MM.1S (cell line): ENCODE measurements at regions not wholly inside any gene's neighbourhood (a gene's known extent, or its start where the extent isn't known, plus 50 kb on each side); places are given as distances from the start of the nearest gene placed in this dataset.

Experiments
- DNase-seq: peaks from one replicate; pipeline ENCODE4 v3.0.0-alpha.2; 2015
- H2AFZ ChIP-seq: fragments of 300-600 bp; sonication (generic); 2 replicates; pipeline ENCODE4 v1.6.0; 2016; ENCODE audit warnings: antibody characterized with exemption, low read length
- H3F3A ChIP-seq: fragments of 300-600 bp; sonication (generic); 2 replicates; pipeline ENCODE4 v1.6.1; 2016; ENCODE audit warnings: mild to moderate bottlenecking, antibody characterized with exemption, low read length, moderate library complexity, mixed read lengths; ENCODE audit not compliant: insufficient read depth
- H3K27ac ChIP-seq: fragments of 300-600 bp; sonication (generic); 2 replicates; pipeline ENCODE4 v1.5.1; 2016; ENCODE audit warnings: mild to moderate bottlenecking, low read length
- H3K27me3 ChIP-seq: fragments of 300-600 bp; sonication (generic); replicated peaks from 2 replicates; pipeline ENCODE4 v1.6.0; 2016; ENCODE audit warnings: low read length; ENCODE audit not compliant: insufficient read depth
- H3K36me3 ChIP-seq: fragments of 300-600 bp; sonication (generic); replicated peaks from 2 replicates; pipeline ENCODE4 v1.6.1; 2016; ENCODE audit warnings: mild to moderate bottlenecking, low read length, mixed read lengths; ENCODE audit not compliant: insufficient read depth
- H3K4me1 ChIP-seq: fragments of 300-600 bp; sonication (generic); 2 replicates; pipeline ENCODE4 v1.6.1; 2016; ENCODE audit warnings: low read length, mixed read lengths
- H3K4me2 ChIP-seq: fragments of 300-600 bp; sonication (generic); 2 replicates; pipeline ENCODE4 v1.6.0; 2016; ENCODE audit warnings: low read depth, low read length
- H3K4me3 ChIP-seq: fragments of 300-600 bp; sonication (generic); 2 replicates; pipeline ENCODE4 v1.5.1; 2016; ENCODE audit warnings: low read length, mixed read lengths
- H3K79me2 ChIP-seq: fragments of 300-600 bp; sonication (generic); 2 replicates; pipeline ENCODE4 v1.6.1; 2016; ENCODE audit warnings: mixed run types, low read length, mixed read lengths
- H3K9ac ChIP-seq: fragments of 300-600 bp; sonication (generic); 2 replicates; pipeline ENCODE4 v1.6.1; 2016; ENCODE audit warnings: low read length, mixed read lengths
- H3K9me2 ChIP-seq: fragments of 300-600 bp; sonication (generic); replicated peaks from 2 replicates; pipeline ENCODE4 v1.6.1; 2016; ENCODE audit warnings: mild to moderate bottlenecking, low read length, mixed read lengths; ENCODE audit not compliant: insufficient read depth
- H3K9me3 ChIP-seq: fragments of 300-600 bp; sonication (generic); replicated peaks from 2 replicates; pipeline ENCODE4 v1.6.1; 2016; ENCODE audit warnings: mild to moderate bottlenecking, low read length, mixed read lengths; ENCODE audit not compliant: insufficient read depth
- H4K20me1 ChIP-seq: fragments of 300-600 bp; sonication (generic); 2 replicates; pipeline ENCODE4 v1.6.1; 2016; ENCODE audit warnings: mild to moderate bottlenecking, low read length, moderate library complexity, mixed read lengths; ENCODE audit not compliant: insufficient read depth
- EZH2 ChIP-seq: fragments of 300-600 bp; sonication (generic); optimal IDR thresholded peaks from 2 replicates; pipeline ENCODE3; 2017; ENCODE audit warnings: low read depth, mild to moderate bottlenecking, antibody characterized with exemption, low read length, mixed read lengths
- EZH2phosphoT487 ChIP-seq: fragments of 300-600 bp; sonication (generic); IDR thresholded peaks from 2 replicates; pipeline ENCODE4 v1.6.1; 2018; ENCODE audit warnings: antibody characterized with exemption, low read length
- TF ChIP-seq, protein P1 (sequence below): fragments of 300-600 bp; sonication (generic); IDR thresholded peaks from 2 replicates; pipeline ENCODE4 v1.5.1; 2016; ENCODE audit warnings: antibody characterized with exemption, low read length, mixed read lengths

DNA sequence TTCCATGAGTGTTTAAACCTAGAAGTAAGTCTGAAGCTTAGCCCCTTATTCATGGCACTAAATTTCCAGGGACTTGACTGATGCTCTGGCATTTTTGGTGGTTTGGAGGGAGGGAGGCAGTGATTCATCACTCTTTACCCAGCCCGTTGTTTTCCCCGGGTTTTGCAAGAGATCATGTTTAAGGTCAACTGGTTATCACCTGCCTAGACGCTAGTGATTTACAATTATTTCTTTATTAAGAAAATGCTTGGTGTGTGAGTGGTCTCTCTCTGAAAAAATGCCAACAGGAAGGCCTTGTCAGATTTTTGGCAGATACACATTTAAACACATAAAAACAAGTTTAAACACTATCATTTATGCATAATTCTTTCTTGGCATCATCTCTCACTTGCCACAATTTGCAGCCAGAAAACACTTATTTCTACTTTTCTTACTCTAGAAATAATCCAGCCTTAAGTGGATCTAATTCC is 737.9 kb upstream of the ZNF608 start:
- H3K4me1 ChIP-seq, result no peaks in the 10 kb centered on the region

DNA sequence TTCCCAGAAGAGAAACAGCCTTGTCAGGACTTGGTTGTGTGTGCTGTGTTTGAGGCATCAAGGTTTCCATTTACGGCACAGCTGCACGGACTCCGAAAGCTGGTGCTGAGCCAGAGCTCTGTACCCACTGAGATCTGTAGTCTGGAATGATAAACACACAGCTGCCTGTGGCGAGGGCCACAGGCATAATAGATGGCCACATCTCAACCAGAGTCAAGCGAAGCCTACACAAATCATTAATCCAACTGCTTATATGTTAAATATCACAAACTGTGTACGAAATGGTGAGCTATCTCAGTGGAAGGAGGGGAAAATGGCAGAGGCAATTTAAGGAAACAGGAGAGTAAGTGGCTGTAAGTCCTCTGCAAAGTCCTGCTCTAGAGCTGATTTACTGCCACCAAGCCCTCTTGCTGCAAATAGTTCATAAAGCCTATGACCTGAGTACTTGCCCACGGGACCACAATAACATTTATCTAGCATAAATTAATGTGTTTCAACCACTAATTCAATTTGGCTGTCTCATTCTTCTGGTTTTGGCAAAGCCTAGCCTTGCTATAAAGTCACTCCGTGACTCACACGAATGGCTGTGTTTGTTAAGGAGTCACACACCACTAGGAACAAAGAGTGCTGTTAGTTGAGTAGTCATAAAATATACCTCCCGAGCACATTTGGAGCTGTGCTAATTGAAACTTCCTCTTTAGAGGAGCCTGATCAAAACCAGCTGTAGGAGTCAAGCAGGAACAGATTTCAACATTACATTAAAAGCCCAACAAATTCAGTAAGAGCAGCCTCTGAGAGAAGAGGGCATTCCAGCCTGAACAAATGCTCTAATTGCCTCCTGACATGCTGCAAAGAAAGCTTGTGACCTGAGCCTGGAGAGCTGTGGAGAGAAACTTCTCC is 738.6 kb upstream of the ZNF608 start:
- H3K27me3 ChIP-seq, result no peaks in the 10 kb centered on the region

More for the DNA sequence above, 737.9 kb upstream of the ZNF608 start:
- no peaks in the 10 kb centered on the region for H3K9me2 ChIP-seq
- no peak overlapping the region for H3K9ac ChIP-seq
- H3K79me2 ChIP-seq, result no peaks in the 10 kb centered on the region
- H3K4me3 ChIP-seq, result no peak overlapping the region
- H2AFZ ChIP-seq, result no peak overlapping the region
- no peak overlapping the region for H3K27ac ChIP-seq
- no peaks in the 10 kb centered on the region for H3K27me3 ChIP-seq
- no peaks in the 10 kb centered on the region for H3F3A ChIP-seq
- TF ChIP-seq EZH2phosphoT487 (no peak), EZH2 (no peak)
- TF ChIP-seq, protein P1, sequence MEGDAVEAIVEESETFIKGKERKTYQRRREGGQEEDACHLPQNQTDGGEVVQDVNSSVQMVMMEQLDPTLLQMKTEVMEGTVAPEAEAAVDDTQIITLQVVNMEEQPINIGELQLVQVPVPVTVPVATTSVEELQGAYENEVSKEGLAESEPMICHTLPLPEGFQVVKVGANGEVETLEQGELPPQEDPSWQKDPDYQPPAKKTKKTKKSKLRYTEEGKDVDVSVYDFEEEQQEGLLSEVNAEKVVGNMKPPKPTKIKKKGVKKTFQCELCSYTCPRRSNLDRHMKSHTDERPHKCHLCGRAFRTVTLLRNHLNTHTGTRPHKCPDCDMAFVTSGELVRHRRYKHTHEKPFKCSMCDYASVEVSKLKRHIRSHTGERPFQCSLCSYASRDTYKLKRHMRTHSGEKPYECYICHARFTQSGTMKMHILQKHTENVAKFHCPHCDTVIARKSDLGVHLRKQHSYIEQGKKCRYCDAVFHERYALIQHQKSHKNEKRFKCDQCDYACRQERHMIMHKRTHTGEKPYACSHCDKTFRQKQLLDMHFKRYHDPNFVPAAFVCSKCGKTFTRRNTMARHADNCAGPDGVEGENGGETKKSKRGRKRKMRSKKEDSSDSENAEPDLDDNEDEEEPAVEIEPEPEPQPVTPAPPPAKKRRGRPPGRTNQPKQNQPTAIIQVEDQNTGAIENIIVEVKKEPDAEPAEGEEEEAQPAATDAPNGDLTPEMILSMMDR, result no peak
- no peaks in the 10 kb centered on the region for H3K9me3 ChIP-seq
- no peak for DNase-seq
- H3K36me3 ChIP-seq, result no peaks in the 10 kb centered on the region
- no peak overlapping the region for H3K4me2 ChIP-seq
- H4K20me1 ChIP-seq, result no peaks in the 10 kb centered on the region

DNA sequence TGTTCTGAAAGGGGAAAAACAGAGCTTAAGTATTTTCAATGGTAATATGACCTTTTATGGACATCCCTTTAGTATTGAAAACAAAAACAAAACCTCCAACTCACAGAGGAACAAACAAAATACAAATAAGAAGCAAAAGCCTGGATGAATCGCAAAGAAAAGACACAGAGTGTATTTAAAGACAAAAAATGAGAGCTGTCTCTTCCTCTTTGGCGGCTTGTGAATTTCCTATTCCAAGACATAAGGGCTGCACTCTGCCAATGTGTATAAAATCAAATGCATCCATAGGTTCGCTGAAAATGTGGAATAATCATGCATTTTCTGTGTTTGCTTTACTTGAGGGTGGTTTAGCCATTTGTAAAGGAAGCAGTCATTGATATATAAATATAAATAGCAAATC is 739.3 kb upstream of the ZNF608 start:
- Histone ChIP-seq H2AFZ (no peak overlapping the region), H3K4me3 (no peak overlapping the region), H3K9me3 (no peaks in the 10 kb centered on the region), H3K79me2 (no peaks in the 10 kb centered on the region), H3K27me3 (no peaks in the 10 kb centered on the region), H3K27ac (no peak overlapping the region), H3F3A (no peaks in the 10 kb centered on the region), H3K4me1 (no peaks in the 10 kb centered on the region), H3K9ac (no peak overlapping the region), H3K9me2 (no peaks in the 10 kb centered on the region), H3K36me3 (no peaks in the 10 kb centered on the region), H4K20me1 (no peaks in the 10 kb centered on the region), H3K4me2 (no peak overlapping the region)
- TF ChIP-seq EZH2phosphoT487 (no peak), EZH2 (no peak)
- TF ChIP-seq, protein P1, result no peak
- no peak for DNase-seq

More for the DNA sequence above, 738.6 kb upstream of the ZNF608 start:
- Histone ChIP-seq H3K27ac (no peak overlapping the region), H3K79me2 (no peaks in the 10 kb centered on the region), H2AFZ (no peak overlapping the region), H3K9me2 (no peaks in the 10 kb centered on the region), H3K4me1 (no peaks in the 10 kb centered on the region), H3K4me2 (no peak overlapping the region), H3K9ac (no peak overlapping the region), H3F3A (no peaks in the 10 kb centered on the region), H3K36me3 (no peaks in the 10 kb centered on the region), H4K20me1 (no peaks in the 10 kb centered on the region), H3K9me3 (no peaks in the 10 kb centered on the region), H3K4me3 (no peak overlapping the region)
- TF ChIP-seq EZH2phosphoT487, result no peak
- no peak for TF ChIP-seq EZH2
- TF ChIP-seq, protein P1, result no peak
- no peak for DNase-seq
